Gastrocnemius medialis (tissue), 4 donors: ENCODE measurements at regions not wholly inside any gene's neighbourhood (a gene's known extent, or its start where the extent isn't known, plus 50 kb on each side); places are given as distances from the start of the nearest gene placed in this dataset.

Experiments used
- ATAC-seq, 2 donors: fragments of 150-250 bp; one replicate each; pipeline ENCODE4 v1.9.1; 2016
- DNase-seq, 2 donors: peaks; one replicate each; pipeline ENCODE4 v3.0.0-alpha.2; 2019
- H3K27ac ChIP-seq, 4 donors: fragments of 200-600 bp; sonication (generic); 1 replicate in 1 of 4; 2 replicates in 3 of 4; pipeline ENCODE4 v1.5.1; 2016 to 2018; ENCODE audit warnings: mild to moderate bottlenecking in 2 of 4, moderate library complexity in 1 of 4
- H3K27me3 ChIP-seq, 3 donors: fragments of 200-600 bp; sonication (generic) in 2 of 3; 1 replicate in 1 of 3; 2 replicates in 2 of 3; pipeline versions ENCODE4 v1.5.1 to v1.6.0; 2016 to 2019; ENCODE audit warnings: mild to moderate bottlenecking in 1 of 3, moderate library complexity in 1 of 3
- H3K36me3 ChIP-seq, 2 donors: fragments of 200-600 bp; sonication (generic) in 1 of 2; one replicate each; pipeline ENCODE4 v1.5.1; 2017 to 2018
- H3K4me1 ChIP-seq, 2 donors: fragments of 200-600 bp; sonication (generic) in 1 of 2; one replicate each; pipeline ENCODE4 v1.5.1; 2016 to 2017; ENCODE audit warnings: mild to moderate bottlenecking in 2 of 2
- H3K4me3 ChIP-seq, 4 donors: fragments of 200-600 bp; sonication (generic) in 3 of 4; 1 replicate in 1 of 4; 2 replicates in 3 of 4; pipeline ENCODE4 v1.5.1; 2016 to 2019; ENCODE audit warnings: mild to moderate bottlenecking in 2 of 4
- H3K9me3 ChIP-seq, 3 donors: fragments of 200-600 bp; sonication (generic) in 2 of 3; 1 replicate in 1 of 3; 2 replicates in 2 of 3; pipeline ENCODE4 v1.5.1; 2016 to 2019
- POLR2A ChIP-seq, 2 donors: fragments of 450-650 bp; IDR thresholded peaks; one replicate each; pipeline ENCODE4 v1.6.1; 2017; ENCODE audit warnings: antibody characterized with exemption in 2 of 2, mild to moderate bottlenecking in 2 of 2, moderate library complexity in 2 of 2
- in situ Hi-C, 4 donors: fragments of 200-750 bp; cut with MboI; loops; one replicate each; pipeline versions ENCODE4 v1.15.0 to v1.8.0; 2017; ENCODE audit warnings: low sequenced_read_pairs in 4 of 4
- intact Hi-C: fragments of 100-400 bp; cut with DNase I; formaldehyde crosslinking; loops from one replicate; pipeline ENCODE4 v1.15.1; 2023; ENCODE audit warnings: low total_unique reads
- TF ChIP-seq, protein P1 (sequence below), 5 experiments: fragments of 450-650 bp in 3 of 5; fragments of 200-600 bp in 2 of 5; sonication (generic) in 2 of 5; IDR thresholded peaks in 4 of 5; conservative IDR thresholded peaks in 1 of 5; 1 replicate in 4 of 5; 2 replicates in 1 of 5; pipeline ENCODE4 v1.5.1; 2016 to 2019; ENCODE audit warnings: antibody characterized with exemption in 5 of 5, mild to moderate bottlenecking in 3 of 5, moderate library complexity in 3 of 5

- Histone ChIP-seq H3K4me1 (no peaks in the 10 kb centered on the region), H3K27me3 (no peaks in the 10 kb centered on the region), H3K36me3 (no peaks in the 10 kb centered on the region), H3K4me3 (no peak overlapping the region), H3K9me3 (no peaks in the 10 kb centered on the region), H3K27ac (no peak overlapping the region)
- no peak for ATAC-seq
- no peak for DNase-seq
- in situ Hi-C loops (no loop called here), intact Hi-C loops (no loop called here)
- TF ChIP-seq, protein P1, sequence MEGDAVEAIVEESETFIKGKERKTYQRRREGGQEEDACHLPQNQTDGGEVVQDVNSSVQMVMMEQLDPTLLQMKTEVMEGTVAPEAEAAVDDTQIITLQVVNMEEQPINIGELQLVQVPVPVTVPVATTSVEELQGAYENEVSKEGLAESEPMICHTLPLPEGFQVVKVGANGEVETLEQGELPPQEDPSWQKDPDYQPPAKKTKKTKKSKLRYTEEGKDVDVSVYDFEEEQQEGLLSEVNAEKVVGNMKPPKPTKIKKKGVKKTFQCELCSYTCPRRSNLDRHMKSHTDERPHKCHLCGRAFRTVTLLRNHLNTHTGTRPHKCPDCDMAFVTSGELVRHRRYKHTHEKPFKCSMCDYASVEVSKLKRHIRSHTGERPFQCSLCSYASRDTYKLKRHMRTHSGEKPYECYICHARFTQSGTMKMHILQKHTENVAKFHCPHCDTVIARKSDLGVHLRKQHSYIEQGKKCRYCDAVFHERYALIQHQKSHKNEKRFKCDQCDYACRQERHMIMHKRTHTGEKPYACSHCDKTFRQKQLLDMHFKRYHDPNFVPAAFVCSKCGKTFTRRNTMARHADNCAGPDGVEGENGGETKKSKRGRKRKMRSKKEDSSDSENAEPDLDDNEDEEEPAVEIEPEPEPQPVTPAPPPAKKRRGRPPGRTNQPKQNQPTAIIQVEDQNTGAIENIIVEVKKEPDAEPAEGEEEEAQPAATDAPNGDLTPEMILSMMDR (IDR thresholded peaks at IDR 0.05 in 4 of 5, conservative IDR thresholded peaks at IDR 0.05 in 1 of 5), result no peak
- no peak for TF ChIP-seq POLR2A (IDR thresholded peaks at IDR 0.05)
These were observed 1168.1 kb downstream of the OLFM4 start for GRCh38 chr13:54196684-54197083.

DNA sequence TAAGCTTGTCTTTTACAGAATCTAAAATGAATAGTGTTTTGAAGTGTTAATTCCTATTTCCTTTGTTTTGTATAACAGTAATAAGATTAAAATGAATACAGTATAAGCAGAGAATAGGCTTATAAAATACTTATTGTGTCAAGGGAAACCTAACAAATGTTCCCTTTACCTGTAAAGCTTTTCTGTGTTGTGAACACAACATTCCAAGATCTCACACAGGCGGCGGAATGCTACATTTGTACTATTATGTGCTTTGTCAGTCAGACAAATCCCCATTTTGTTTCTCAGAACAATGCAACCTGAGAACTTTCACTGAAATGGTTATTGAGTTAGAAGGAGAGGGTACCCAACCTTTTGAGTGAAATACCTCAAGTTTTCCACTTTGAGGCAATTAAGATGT lies 1170.3 kb downstream of the OLFM4 start:
- ATAC-seq, result no peak
- no peak for TF ChIP-seq POLR2A (IDR thresholded peaks at IDR 0.05)
- TF ChIP-seq, protein P1 (IDR thresholded peaks at IDR 0.05 in 4 of 5, conservative IDR thresholded peaks at IDR 0.05 in 1 of 5), result no peak

DNA sequence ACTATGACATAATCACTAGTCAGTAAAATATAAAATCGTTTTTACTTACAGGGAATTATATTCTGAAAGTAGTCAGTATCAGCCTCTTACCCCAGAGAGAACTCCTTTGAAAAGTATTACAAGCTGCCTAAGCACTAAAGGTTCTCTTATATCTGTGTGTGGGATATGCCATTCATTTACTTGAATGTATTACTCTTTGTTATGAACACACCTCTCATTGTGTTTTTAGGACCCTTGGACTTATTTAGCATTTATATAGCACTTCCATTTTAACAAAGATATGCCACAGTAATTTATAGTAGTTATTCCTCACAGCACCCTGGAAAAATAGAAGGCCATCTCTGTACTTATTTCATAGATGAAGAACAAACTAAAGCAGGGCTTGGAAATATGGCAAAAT lies 1178.0 kb downstream of the OLFM4 start:
- ATAC-seq, result no peak
- in situ Hi-C loops, result no loop called here
- H3K4me3 ChIP-seq, result no peak overlapping the region
- no peak for TF ChIP-seq POLR2A (IDR thresholded peaks at IDR 0.05)
- TF ChIP-seq, protein P1 (IDR thresholded peaks at IDR 0.05 in 4 of 5, conservative IDR thresholded peaks at IDR 0.05 in 1 of 5), result no peak
- no peaks in the 10 kb centered on the region for H3K36me3 ChIP-seq
- H3K9me3 ChIP-seq, result no peaks in the 10 kb centered on the region
- H3K4me1 ChIP-seq, result no peaks in the 10 kb centered on the region
- DNase-seq, result no peak
- intact Hi-C loops, result no loop called here
- no peaks in the 10 kb centered on the region for H3K27me3 ChIP-seq
- H3K27ac ChIP-seq, result no peak overlapping the region

More for the DNA sequence above, 1170.3 kb downstream of the OLFM4 start:
- no peaks in the 10 kb centered on the region for H3K27me3 ChIP-seq
- no peak overlapping the region for H3K27ac ChIP-seq
- no peak overlapping the region for H3K4me3 ChIP-seq
- H3K9me3 ChIP-seq, result no peaks in the 10 kb centered on the region
- H3K4me1 ChIP-seq, result no peaks in the 10 kb centered on the region
- no peak for DNase-seq
- intact Hi-C loops, result no loop called here
- in situ Hi-C loops, result no loop called here
- H3K36me3 ChIP-seq, result no peaks in the 10 kb centered on the region

DNA sequence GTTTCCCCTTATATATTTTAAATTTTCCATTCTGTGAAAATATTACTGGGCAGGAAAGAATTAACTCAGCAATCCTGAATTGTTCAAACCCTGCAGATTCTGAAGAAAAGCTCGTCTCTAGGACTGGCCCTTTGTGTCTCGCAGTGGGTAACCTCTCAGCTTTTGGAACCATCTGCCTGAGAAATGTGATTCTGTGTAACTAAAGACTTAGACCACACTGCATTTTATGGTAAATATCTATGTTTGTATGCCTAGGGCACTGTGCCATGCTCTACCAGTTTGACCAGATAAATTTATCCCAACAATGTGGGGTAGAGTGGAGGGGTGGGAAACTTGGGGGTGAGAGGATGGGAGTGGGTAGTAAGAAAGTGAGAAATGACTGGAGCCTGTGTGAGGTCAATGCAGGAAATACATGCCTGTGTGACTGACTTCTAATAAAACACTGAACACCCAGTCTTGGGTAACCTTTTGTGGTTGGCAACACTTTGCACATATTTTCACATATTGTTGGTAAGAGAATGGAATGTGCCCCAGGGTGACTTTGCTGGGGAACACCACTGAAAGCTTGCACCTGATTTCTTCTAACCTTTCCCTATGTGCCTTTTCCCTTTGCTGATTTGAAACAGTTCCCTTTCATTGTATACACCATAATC lies 1181.9 kb downstream of the OLFM4 start:
- Histone ChIP-seq H3K4me1 (no peaks in the 10 kb centered on the region), H3K4me3 (no peak overlapping the region), H3K36me3 (no peaks in the 10 kb centered on the region), H3K27me3 (no peaks in the 10 kb centered on the region), H3K27ac (no peak overlapping the region), H3K9me3 (no peaks in the 10 kb centered on the region)
- TF ChIP-seq POLR2A (IDR thresholded peaks at IDR 0.05), result no peak
- TF ChIP-seq, protein P1 (IDR thresholded peaks at IDR 0.05 in 4 of 5, conservative IDR thresholded peaks at IDR 0.05 in 1 of 5), result no peak
- DNase-seq, result no peak
- in situ Hi-C loops (no loop called here), intact Hi-C loops (no loop called here)
- ATAC-seq, result no peak

- Histone ChIP-seq H3K27ac (no peak overlapping the region), H3K36me3 (no peaks in the 10 kb centered on the region), H3K4me3 (no peak overlapping the region), H3K4me1 (no peaks in the 10 kb centered on the region), H3K9me3 (no peaks in the 10 kb centered on the region), H3K27me3 (no peaks in the 10 kb centered on the region)
- no peak for DNase-seq
- in situ Hi-C loops, result no loop called here
- no peak for ATAC-seq
- intact Hi-C loops, result no loop called here
- TF ChIP-seq POLR2A (IDR thresholded peaks at IDR 0.05), result no peak
- TF ChIP-seq, protein P1 (IDR thresholded peaks at IDR 0.05 in 4 of 5, conservative IDR thresholded peaks at IDR 0.05 in 1 of 5), result no peak
These were observed 1187.6 kb downstream of the OLFM4 start for GRCh38 chr13:54216221-54216620.
